ENCODE measurements at regions not wholly inside any gene's neighbourhood (a gene's known extent, or its start where the extent isn't known, plus 50 kb on each side); places are given as distances from the start of the nearest gene placed in this dataset.

DNA sequence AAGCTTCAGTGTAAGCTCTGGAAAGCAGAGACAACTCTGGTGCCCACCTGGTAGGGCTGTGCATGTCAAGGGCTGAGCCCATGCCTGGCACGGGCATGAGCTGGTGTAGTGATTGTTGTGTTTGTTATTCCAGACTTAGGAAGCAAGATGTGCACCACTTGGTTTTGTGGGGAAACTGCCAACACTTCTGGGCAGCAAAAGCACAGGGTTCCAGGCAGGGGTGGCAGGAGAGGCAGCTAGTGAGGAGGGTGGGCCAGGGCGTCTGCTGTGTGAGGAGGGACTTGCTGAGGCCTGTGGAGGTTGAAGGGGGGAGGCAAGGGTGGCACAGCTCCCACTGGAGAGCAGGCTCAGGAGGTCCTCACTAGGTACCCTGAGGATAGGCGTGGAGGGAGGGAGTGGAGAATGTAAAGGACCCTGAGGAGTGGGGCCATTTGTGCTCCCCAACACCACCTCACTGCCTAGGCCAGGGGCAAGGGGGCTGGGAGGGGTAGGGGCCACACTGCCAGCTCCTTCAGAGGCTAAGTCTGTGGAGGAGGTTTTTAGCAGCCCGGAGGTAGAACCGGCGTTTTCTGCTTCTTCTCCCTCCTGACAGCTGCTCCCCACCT, 104.0 kb upstream of the POU3F3 start:
- ATAC-seq, result no peak
- intact Hi-C loops (cut with micrococcal nuclease), result no loop called here
- DNase-seq, result no peak

DNA sequence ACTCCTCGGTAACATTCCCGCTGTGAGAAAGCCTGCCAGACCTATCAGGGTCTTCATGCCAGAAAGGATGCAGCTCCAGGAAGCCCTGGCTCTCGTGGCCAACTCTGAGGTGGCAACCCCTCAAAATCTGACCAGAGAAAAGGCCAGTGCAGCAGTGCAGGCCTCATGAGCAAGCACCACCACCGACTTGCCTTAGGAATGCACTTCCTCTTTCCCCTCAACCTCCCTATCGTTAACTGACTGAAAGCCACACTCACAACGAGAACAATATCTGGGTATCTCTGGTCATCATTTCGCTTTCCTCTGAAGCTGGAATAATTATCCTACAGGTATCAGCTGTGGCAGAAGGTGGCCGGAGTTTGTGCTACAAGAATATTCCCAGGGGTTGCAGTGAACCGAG, 101.4 kb upstream of the POU3F3 start:
- no peak for ATAC-seq
- DNase-seq, result no peak
- intact Hi-C loops (cut with micrococcal nuclease), result no loop called here

GRCh38 chr2:104755026-104755878, 98.7 kb upstream of the POU3F3 start:
- intact Hi-C loops (cut with micrococcal nuclease), result no loop called here
- peak; percentile 32 for DNase-seq
- ATAC-seq, result peak; percentile 19

DNA sequence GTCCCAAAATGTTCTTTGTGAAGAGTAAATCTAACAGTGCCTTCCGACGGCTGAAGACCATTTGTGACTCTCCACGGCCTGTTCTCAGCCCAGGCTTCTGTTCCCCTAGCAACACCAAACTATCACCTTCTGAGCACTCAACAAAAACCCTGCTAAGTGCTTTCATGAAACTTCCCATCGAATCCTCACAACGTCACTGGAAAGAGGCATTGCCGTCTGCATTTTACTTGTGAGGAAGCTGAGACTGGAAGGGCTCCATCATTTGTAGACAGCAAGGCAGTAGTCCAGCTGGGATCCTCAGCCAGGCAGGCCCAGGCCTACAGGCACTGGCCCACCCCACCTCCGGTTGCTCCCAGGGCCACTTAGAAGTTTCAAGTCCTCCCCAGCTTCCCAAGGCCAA, 97.8 kb upstream of the POU3F3 start:
- no peak for DNase-seq
- intact Hi-C loops (cut with micrococcal nuclease), result no loop called here

DNA sequence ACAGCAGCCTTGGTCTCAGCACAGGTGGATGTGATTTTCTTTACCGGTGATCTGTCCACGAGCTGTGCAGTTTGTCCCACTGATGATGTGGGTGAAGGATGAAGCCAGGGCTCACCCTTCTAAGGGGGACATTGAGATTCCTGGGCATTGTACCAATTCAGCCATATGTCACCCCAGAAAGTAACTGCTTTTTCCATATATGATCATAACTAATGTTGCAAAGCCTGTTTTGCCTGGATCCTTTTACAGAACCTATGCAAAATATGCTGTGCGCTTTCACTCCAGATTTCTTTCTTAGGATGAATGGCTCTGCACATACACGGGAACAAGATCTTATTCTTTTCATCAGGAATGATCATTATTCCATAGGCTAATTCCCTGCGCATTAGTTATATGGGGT, 96.9 kb upstream of the POU3F3 start:
- no peak for DNase-seq
- ATAC-seq, result no peak

More for the DNA sequence above, 97.8 kb upstream of the POU3F3 start:
- ATAC-seq, result no peak

DNA sequence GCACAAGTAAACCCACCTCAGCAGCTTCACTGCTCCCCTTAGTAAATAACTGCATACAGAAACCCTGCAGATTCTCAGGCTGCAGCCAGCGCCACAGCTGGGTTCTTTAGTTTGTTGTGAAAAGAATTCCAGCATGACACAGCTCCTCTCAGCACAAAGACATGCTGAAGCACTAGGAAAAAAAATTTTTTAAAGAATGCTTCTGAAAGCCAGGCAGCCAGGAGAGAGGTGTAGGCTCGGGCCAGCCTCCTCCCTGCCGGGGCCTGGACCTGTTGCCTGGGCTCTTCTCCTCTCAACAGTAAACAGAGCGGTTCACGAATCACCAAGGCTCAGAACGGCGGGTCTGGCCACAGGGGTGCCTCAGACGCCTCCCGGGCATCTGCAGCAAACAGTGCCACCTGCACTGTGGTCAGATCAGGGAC, 95.7 kb upstream of the POU3F3 start:
- intact Hi-C loops (cut with micrococcal nuclease), result no loop called here
- no peak for DNase-seq
- no peak for ATAC-seq

More for the DNA sequence above, 96.9 kb upstream of the POU3F3 start:
- intact Hi-C loops (cut with micrococcal nuclease), result no loop called here

DNA sequence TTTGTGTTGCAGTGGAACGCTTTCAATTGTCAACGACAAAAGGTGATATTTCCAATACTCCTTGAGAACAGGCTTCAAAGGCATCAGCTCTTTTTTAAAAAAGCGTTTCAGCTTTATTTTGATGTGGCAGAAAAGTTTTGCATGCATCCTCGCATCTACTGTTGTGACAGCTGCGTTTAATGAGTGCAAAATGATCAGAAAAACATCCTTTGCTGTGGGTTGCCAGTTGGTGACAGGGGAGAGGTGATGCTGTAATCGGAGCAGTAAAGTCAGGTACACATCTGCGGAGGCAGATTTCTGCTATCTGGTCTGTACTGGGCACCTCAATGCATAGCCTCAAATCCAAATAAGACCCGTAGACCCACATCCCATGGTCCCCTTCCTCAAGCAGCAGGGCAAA, 91.9 kb upstream of the POU3F3 start:
- ATAC-seq, result no peak
- intact Hi-C loops (cut with micrococcal nuclease), result no loop called here
- no peak for DNase-seq

DNA sequence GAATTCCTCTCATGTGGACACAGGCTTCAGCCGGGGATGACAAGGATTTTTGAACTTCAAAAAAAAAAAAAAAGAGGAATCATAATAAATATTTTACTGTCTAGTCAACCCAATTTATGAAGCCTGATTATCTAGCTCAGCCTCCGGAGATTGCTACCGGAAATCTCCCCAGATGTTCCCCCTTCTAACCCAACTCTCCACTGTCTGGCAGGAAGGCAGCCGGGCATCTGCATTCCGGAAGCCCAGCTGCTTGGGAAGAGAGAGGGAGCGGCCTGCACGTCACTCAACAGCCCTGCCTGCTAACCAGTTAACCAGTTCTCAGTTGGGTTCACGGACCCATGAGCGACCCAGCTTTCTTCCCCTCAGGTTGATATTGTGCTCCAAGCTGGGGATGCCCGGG, 87.2 kb upstream of the POU3F3 start:
- no peak for DNase-seq
- intact Hi-C loops (cut with micrococcal nuclease), result no loop called here

DNA sequence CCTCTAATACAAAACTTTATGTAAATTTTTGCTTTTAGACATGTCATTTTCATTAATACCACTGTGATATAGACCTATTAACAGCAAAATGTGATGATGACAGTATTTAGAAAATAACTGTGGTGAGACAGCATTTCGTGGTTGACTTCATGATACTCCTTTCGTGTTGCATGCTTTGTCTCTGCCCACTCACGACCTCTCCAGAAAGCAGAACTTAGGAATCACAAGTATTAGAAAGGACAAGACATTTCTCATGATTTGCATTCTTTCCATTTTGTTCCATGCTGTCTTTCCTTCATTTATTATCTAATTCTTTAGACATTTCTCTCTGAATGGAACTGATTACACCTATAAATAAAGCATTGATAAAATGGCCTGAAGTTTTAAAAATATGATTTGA, 85.2 kb upstream of the POU3F3 start:
- ATAC-seq, result no peak

More for the DNA sequence above, 87.2 kb upstream of the POU3F3 start:
- ATAC-seq, result no peak

DNA sequence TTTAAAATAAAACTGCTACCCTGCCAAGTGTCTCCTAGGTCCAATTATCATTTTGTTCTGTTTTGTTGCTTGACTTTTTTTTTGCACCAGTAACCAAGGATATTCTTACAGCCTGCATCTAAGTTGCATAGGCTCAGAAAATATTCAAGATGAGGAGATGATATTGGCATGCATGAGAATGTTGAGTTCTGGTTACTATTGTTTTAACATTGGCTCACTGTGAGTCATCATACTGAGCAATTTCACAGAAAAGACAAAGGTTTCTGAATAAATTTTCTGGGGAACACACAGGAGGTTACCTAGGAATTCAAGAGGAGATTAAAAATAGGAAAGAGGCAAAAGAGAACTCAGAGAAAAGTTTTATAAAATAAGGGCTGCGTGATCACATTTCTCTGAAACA, 84.8 kb upstream of the POU3F3 start:
- DNase-seq, result no peak
- intact Hi-C loops (cut with micrococcal nuclease), result no loop called here
- no peak for ATAC-seq

More for the DNA sequence above, 85.2 kb upstream of the POU3F3 start:
- intact Hi-C loops (cut with micrococcal nuclease), result no loop called here
- DNase-seq, result no peak

DNA sequence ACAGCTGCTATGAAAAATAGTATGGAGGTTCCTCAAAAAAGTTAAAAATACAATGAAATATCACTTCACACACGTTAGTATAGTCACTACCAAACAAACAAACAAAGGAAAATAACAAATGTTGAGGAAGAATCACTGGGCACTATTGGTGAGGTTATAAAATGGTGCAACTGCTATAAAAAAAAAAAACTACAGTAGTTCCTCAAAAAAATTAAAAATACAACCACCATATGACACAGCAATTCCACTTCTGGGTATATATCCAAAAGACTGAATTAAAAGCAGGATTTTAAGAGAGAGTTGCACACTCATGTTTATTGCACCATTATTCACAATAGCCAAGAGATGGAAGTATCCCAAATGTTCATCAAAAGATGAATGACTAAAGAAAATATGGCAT, 80.9 kb upstream of the POU3F3 start:
- DNase-seq (no peak), ATAC-seq (no peak)
- intact Hi-C loops (cut with micrococcal nuclease), result no loop called here

DNA sequence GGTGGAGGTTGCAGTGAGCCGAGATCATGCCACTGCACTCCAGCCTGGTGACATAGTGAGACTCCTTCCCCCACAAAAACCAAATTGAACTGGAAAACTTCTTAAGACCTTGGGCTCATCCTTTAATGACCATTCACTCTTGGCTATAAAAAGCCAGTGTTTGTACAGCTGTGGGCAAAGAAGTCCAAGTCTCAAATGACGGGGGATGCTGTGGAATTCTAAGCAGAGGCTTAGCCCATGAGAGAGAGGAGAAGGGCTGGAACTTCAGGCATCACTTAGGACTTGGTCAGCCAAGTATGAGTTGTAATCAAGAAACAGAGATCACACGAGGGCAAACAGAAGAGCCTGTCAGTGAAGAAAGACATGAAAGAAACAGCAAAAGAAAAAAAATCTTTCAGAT, 79.3 kb upstream of the POU3F3 start:
- ATAC-seq (no peak), DNase-seq (no peak)
- intact Hi-C loops (cut with micrococcal nuclease), result no loop called here

- ATAC-seq (no peak), DNase-seq (no peak)
- intact Hi-C loops (cut with micrococcal nuclease), result no loop called here
These were observed 76.2 kb upstream of the POU3F3 start for GRCh38 chr2:104777721-104778120.

DNA sequence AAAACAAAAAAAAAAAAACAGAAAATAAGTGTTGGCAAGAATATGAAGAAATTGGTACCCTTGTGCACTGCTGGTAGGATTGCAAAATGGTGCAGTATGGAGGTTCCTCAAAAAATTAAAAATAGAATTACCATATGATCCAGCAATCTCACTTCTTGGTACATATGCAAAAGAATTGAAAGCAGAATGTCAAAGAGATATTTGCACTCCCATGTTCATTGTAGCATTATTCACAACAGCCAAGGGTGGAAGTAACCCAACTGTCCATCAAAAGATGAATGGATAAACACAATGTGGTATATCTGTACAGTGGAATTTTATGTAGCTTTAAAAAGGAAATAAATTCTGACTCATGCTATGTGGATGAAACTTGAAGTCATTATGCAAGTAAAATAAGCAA, 72.8 kb upstream of the POU3F3 start:
- intact Hi-C loops (cut with micrococcal nuclease), result no loop called here
- DNase-seq (no peak), ATAC-seq (no peak)

DNA sequence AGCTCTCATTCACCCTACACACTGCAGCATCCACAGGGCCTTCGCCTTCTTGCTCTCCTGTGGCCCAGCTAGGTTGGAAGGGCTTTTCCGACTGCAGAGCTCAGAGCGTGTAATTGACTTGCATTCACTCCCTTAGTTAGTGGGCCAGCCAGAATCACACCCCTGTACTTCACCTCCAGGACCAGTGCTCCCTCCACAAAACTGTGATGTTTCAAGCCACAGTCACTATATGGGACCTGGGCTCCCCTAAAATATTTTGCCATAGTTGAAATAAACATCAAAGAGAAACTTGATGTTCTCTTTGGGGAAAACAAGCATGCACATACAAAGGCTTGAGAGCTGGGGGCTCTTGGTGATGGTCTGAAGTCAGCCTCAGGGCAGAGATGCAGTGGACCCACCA, 69.7 kb upstream of the POU3F3 start:
- intact Hi-C loops (cut with micrococcal nuclease), result no loop called here
- ATAC-seq (no peak), DNase-seq (no peak)

- DNase-seq (no peak), ATAC-seq (no peak)
- intact Hi-C loops (cut with micrococcal nuclease), result no loop called here
These were observed 67.7 kb upstream of the POU3F3 start for GRCh38 chr2:104786204-104786603.

DNA sequence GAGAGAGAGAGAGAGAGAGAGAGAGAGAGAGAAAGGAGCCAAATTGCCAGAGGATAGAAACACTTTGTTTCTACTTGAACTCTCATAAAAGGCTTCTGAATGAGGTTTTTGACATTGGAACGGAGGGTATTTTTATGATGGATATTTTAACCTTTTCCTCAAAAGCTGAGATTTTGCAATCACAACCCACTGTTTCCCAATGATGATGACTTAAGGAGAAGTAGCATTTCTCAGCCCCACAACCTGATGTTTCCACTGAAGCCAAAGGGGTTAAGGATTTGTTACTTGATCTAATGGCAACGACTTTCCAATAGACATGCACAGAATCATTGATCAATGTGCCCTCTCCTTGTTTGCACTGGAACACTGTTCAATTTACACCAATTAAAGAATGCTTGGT, 67.1 kb upstream of the POU3F3 start:
- ATAC-seq (no peak), DNase-seq (no peak)
- intact Hi-C loops (cut with micrococcal nuclease), result no loop called here

DNA sequence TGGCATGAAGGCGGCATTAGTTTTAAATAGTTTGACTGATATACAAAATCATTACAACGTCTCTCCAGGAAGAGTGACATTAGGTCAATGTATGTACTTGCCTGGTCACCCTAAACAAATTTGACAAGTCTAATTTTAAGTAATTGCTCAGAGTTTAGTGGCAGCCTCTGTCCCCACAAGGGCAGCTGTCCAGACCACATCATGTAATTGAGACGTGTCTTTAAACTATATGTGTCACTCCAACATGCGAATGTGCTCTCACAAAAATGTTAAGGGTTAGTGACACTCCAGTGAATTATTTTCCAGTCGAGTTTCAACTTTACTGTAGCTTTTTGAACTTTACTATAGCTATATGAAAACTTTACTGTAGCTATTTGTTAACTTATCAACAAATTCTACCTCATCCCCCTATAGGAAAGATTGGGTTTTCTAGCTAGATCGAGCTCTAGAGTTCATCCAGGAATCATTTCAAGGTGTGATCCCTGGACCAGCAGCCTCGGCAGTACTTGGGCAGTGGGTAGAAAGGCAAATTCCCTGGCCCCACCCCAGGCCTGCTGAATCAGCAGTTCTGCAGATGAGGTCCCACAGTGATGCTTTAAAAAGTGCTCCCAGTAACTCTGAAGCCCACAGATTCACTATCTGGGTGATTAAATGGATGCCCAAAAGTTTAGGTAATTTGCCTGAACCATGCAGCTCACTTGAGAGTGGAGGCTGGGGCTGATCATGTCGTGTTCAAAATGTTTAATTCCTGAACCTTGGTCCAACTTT, 66.4 kb upstream of the POU3F3 start:
- DNase-seq, result no peak
- intact Hi-C loops (cut with micrococcal nuclease), result no loop called here
- ATAC-seq, result no peak

- DNase-seq (no peak), ATAC-seq (no peak)
- intact Hi-C loops (cut with micrococcal nuclease), result no loop called here
These were observed 65.0 kb upstream of the POU3F3 start for GRCh38 chr2:104788742-104789455.

Data from left ventricle myocardium superior (tissue), 1 donor.